ENCODE measurements at regions not wholly inside any gene's neighbourhood (a gene's known extent, or its start where the extent isn't known, plus 50 kb on each side); places are given as distances from the start of the nearest gene placed in this dataset.

- H3K4me3 ChIP-seq (ENCODE audit: control insufficient read depth, low read depth, low read length) = no peak overlapping the region
- no peak for DNase-seq (ENCODE audit: low read depth)
- no peak for TF ChIP-seq CTCF (IDR thresholded peaks at IDR 0.05; ENCODE audit: control insufficient read depth, insufficient read depth, low read depth, low read length, missing control alignments)
Observed at GRCh38 chr3:72537448-72537847, 310.8 kb downstream of the SHQ1 start.

- DNase-seq (ENCODE audit: low read depth) = no peak
- no peak for TF ChIP-seq CTCF (IDR thresholded peaks at IDR 0.05; ENCODE audit: control insufficient read depth, insufficient read depth, low read depth, low read length, missing control alignments)
- no peak overlapping the region for H3K4me3 ChIP-seq (ENCODE audit: control insufficient read depth, low read depth, low read length)
Observed at GRCh38 chr3:72536878-72537267, 311.4 kb downstream of the SHQ1 start.

- no peak for TF ChIP-seq CTCF (IDR thresholded peaks at IDR 0.05; ENCODE audit: control insufficient read depth, insufficient read depth, low read depth, low read length, missing control alignments)
- DNase-seq (ENCODE audit: low read depth) = no peak
- H3K4me3 ChIP-seq (ENCODE audit: control insufficient read depth, low read depth, low read length) = no peak overlapping the region
Observed at GRCh38 chr3:72536206-72536877, 311.9 kb downstream of the SHQ1 start.

- TF ChIP-seq CTCF (IDR thresholded peaks at IDR 0.05; ENCODE audit: control insufficient read depth, insufficient read depth, low read depth, low read length, missing control alignments) = no peak
- no peak overlapping the region for H3K4me3 ChIP-seq (ENCODE audit: control insufficient read depth, low read depth, low read length)
- DNase-seq (ENCODE audit: low read depth) = no peak
Observed at GRCh38 chr3:72535772-72536171, 312.5 kb downstream of the SHQ1 start.

- DNase-seq (ENCODE audit: low read depth) = no peak
- no peak for TF ChIP-seq CTCF (IDR thresholded peaks at IDR 0.05; ENCODE audit: control insufficient read depth, insufficient read depth, low read depth, low read length, missing control alignments)
- no peak overlapping the region for H3K4me3 ChIP-seq (ENCODE audit: control insufficient read depth, low read depth, low read length)
Observed at GRCh38 chr3:72533591-72534473, 314.4 kb downstream of the SHQ1 start.

GRCh38 chr3:72530426-72530825, 317.8 kb downstream of the SHQ1 start:
- TF ChIP-seq CTCF (IDR thresholded peaks at IDR 0.05; ENCODE audit: control insufficient read depth, insufficient read depth, low read depth, low read length, missing control alignments) = no peak
- no peak for DNase-seq (ENCODE audit: low read depth)

More at GRCh38 chr3:72530426-72530825, 317.8 kb downstream of the SHQ1 start:
- H3K4me3 ChIP-seq (ENCODE audit: control insufficient read depth, low read depth, low read length) = no peak overlapping the region

Data from AG09309 (cell line).